Transverse colon (tissue), 4 donors: ENCODE measurements at regions not wholly inside any gene's neighbourhood (a gene's known extent, or its start where the extent isn't known, plus 50 kb on each side); places are given as distances from the start of the nearest gene placed in this dataset.

Source experiments
- DNase-seq: peaks from one replicate; pipeline ENCODE4 v3.0.0-alpha.2; 2019
- H3K27ac ChIP-seq, 4 donors: fragments of 200-600 bp; sonication (generic); 2 replicates each; pipeline ENCODE4 v1.5.1; 2016 to 2018; ENCODE audit warnings: inconsistent platforms in 4 of 4
- H3K27me3 ChIP-seq: fragments of 200-600 bp; sonication (generic); 2 replicates; pipeline ENCODE4 v1.5.1; 2017; ENCODE audit warnings: inconsistent platforms
- H3K36me3 ChIP-seq, 4 donors: fragments of 200-600 bp; sonication (generic); 2 replicates each; pipeline ENCODE4 v1.5.1; 2017 to 2019; ENCODE audit warnings: inconsistent platforms in 4 of 4
- H3K4me1 ChIP-seq, 4 donors: fragments of 200-600 bp; sonication (generic); 2 replicates each; pipeline ENCODE4 v1.5.1; 2017 to 2020; ENCODE audit warnings: inconsistent platforms in 4 of 4
- H3K4me3 ChIP-seq, 4 donors: fragments of 200-600 bp; sonication (generic); 1 replicate in 1 of 4; 2 replicates in 3 of 4; pipeline versions ENCODE4 v1.5.1 to v1.6.1; 2017 to 2019; ENCODE audit warnings: inconsistent platforms in 4 of 4
- H3K9me3 ChIP-seq, 2 donors: fragments of 200-600 bp; sonication (generic); 2 replicates each; pipeline ENCODE4 v1.5.1; 2017 to 2019; ENCODE audit warnings: inconsistent platforms in 2 of 2
- CTCF ChIP-seq, 5 experiments: fragments of 200-600 bp in 3 of 5; fragments of 450-650 bp in 2 of 5; sonication (generic) in 3 of 5; IDR thresholded peaks; 1 replicate in 2 of 5; 2 replicates in 3 of 5; pipeline ENCODE4 v1.5.1; 2016 to 2017; ENCODE audit warnings: antibody characterized with exemption in 5 of 5, inconsistent platforms in 3 of 5, mild to moderate bottlenecking in 2 of 5, moderate library complexity in 1 of 5
- EP300 ChIP-seq: sonication (generic); formaldehyde crosslinking; IDR thresholded peaks from one replicate; pipeline ENCODE4 v1.6.1; 2017; ENCODE audit warnings: antibody characterized with exemption, low read depth
- POLR2A ChIP-seq: fragments of 450-650 bp; IDR thresholded peaks from one replicate; pipeline ENCODE4 v1.6.1; 2016; ENCODE audit warnings: antibody characterized with exemption, mild to moderate bottlenecking, moderate library complexity
- POLR2AphosphoS5 ChIP-seq, 3 donors: sonication (generic); formaldehyde crosslinking; IDR thresholded peaks; one replicate each; pipeline ENCODE4 v1.6.1; 2016; ENCODE audit warnings: antibody characterized with exemption in 3 of 3
- WGBS, 2 donors: methylation state at CpG; one replicate each; pipeline ENCODE4 v1.1.5; 2018; ENCODE audit warnings: low coverage in 1 of 2; 5-methylcytosine and 5-hydroxymethylcytosine counted together
- in situ Hi-C, 4 donors: fragments of 200-750 bp; cut with MboI; loops; one replicate each; pipeline versions ENCODE4 v1.15.0 to v1.15.1; 2017; ENCODE audit warnings: low sequenced_read_pairs in 3 of 4, low pct_ligation_motif_present in 1 of 4, low pct_unique_long_range_greater_than_20kb in 1 of 4
- intact Hi-C: fragments of 100-400 bp; cut with DNase I; formaldehyde crosslinking; loops from one replicate; pipeline ENCODE4 v1.15.1; 2023; ENCODE audit warnings: low total_unique reads

GRCh38 chr3:187978433-187979011 lies 175.4 kb upstream of the LPP start:
- no peak overlapping the region for H3K27ac ChIP-seq
- intact Hi-C loops (no loop called here), in situ Hi-C loops (no loop called here)
- no peaks in the 10 kb centered on the region for H3K4me1 ChIP-seq
- H3K9me3 ChIP-seq, result peaks cover 0 to 5% of the 10 kb centered on the region in 2 donors
- WGBS, 2 donors, result 77 to 88% methylated on average over 2 to 5 of the region's 5 CpGs
- H3K27me3 ChIP-seq, result no peaks in the 10 kb centered on the region
- H3K4me3 ChIP-seq, result no peak overlapping the region
- no peak for TF ChIP-seq CTCF (IDR thresholded peaks at IDR 0.05)
- no peak for TF ChIP-seq POLR2AphosphoS5 (IDR thresholded peaks at IDR 0.05)
- TF ChIP-seq POLR2A, result no peak
- no peak for TF ChIP-seq EP300
- no peaks in the 10 kb centered on the region for H3K36me3 ChIP-seq
- DNase-seq, result no peak

- in situ Hi-C loops, result no loop called here
- 84% methylated on average over 2 of the region's 2 CpGs; no CpG with 5 or more reads in 1 of the 2 donors for WGBS, 2 donors
- Histone ChIP-seq H3K27me3 (no peaks in the 10 kb centered on the region), H3K4me3 (no peak overlapping the region), H3K27ac (no peak overlapping the region), H3K4me1 (no peaks in the 10 kb centered on the region), H3K36me3 (no peaks in the 10 kb centered on the region), H3K9me3 (peaks cover 0 to 5% of the 10 kb centered on the region in 2 donors)
- intact Hi-C loops, result no loop called here
- DNase-seq, result no peak
- TF ChIP-seq POLR2AphosphoS5 (IDR thresholded peaks at IDR 0.05), result no peak
- TF ChIP-seq POLR2A, result no peak
- TF ChIP-seq CTCF (IDR thresholded peaks at IDR 0.05), result no peak
- no peak for TF ChIP-seq EP300
These were observed 174.4 kb upstream of the LPP start for GRCh38 chr3:187979564-187979963.

- H3K27me3 ChIP-seq, result no peaks in the 10 kb centered on the region
- H3K9me3 ChIP-seq, result peaks cover 0 to 5% of the 10 kb centered on the region in 2 donors
- 74 to 84% methylated on average over 3 of the region's 3 CpGs for WGBS, 2 donors
- H3K4me3 ChIP-seq, result no peak overlapping the region
- TF ChIP-seq EP300 (no peak), POLR2A (no peak), CTCF (IDR thresholded peaks at IDR 0.05) (no peak), POLR2AphosphoS5 (IDR thresholded peaks at IDR 0.05) (no peak)
- no peak overlapping the region for H3K27ac ChIP-seq
- no peak for DNase-seq
- H3K36me3 ChIP-seq, result no peaks in the 10 kb centered on the region
- H3K4me1 ChIP-seq, result no peaks in the 10 kb centered on the region
- intact Hi-C loops, result no loop called here
- in situ Hi-C loops, result no loop called here
These were observed 173.1 kb upstream of the LPP start for GRCh38 chr3:187980861-187981260.

- DNase-seq, result no peak
- TF ChIP-seq POLR2AphosphoS5 (IDR thresholded peaks at IDR 0.05), result no peak
- TF ChIP-seq EP300, result no peak
- no peak for TF ChIP-seq POLR2A
- intact Hi-C loops (no loop called here), in situ Hi-C loops (no loop called here)
- no peaks in the 10 kb centered on the region for H3K27me3 ChIP-seq
- H3K9me3 ChIP-seq, result peaks cover 0 to 5% of the 10 kb centered on the region in 2 donors
- no peaks in the 10 kb centered on the region for H3K36me3 ChIP-seq
- no peak overlapping the region for H3K4me3 ChIP-seq
- 77 to 100% methylated on average over 1 to 3 of the region's 3 CpGs for WGBS, 2 donors
- H3K27ac ChIP-seq, result no peak overlapping the region
- H3K4me1 ChIP-seq, result peaks cover 0 to 4% (median 0%) of the 10 kb centered on the region in 4 donors
These were observed 171.8 kb upstream of the LPP start for GRCh38 chr3:187982142-187982541.
